ENCODE measurements at regions not wholly inside any gene's neighbourhood (a gene's known extent, or its start where the extent isn't known, plus 50 kb on each side); places are given as distances from the start of the nearest gene placed in this dataset.

- DNase-seq, result no peak
Observed at GRCh38 chr13:97639236-97639635, 205.3 kb downstream of the RAP2A start.

- no peak for DNase-seq
Observed at GRCh38 chr13:97640268-97640667, 206.3 kb downstream of the RAP2A start.

GRCh38 chr13:97648171-97648880 is 214.4 kb downstream of the RAP2A start:
- no peak for DNase-seq

GRCh38 chr13:97648881-97649224 is 214.9 kb downstream of the RAP2A start:
- DNase-seq, result no peak

- no peak for DNase-seq
Observed at GRCh38 chr13:97653443-97654140, 219.6 kb downstream of the RAP2A start.

- no peak for DNase-seq
Observed at GRCh38 chr13:97654236-97654635, 220.3 kb downstream of the RAP2A start.

- DNase-seq, result no peak
Observed at GRCh38 chr13:97658556-97658955, 224.6 kb downstream of the RAP2A start.

- no peak for DNase-seq
Observed at GRCh38 chr13:97659602-97660001, 225.6 kb downstream of the RAP2A start.

- DNase-seq, result no peak
Observed at GRCh38 chr13:97660594-97661260, 226.8 kb downstream of the RAP2A start.

- DNase-seq, result no peak
Observed at GRCh38 chr13:97686594-97686993, 252.6 kb downstream of the RAP2A start.

GRCh38 chr13:97692628-97693027 is 258.7 kb downstream of the RAP2A start:
- DNase-seq, result no peak

GRCh38 chr13:97695684-97696083 is 257.8 kb upstream of the IPO5 start:
- DNase-seq, result no peak

- no peak for DNase-seq
Observed at GRCh38 chr13:97696921-97697320, 256.6 kb upstream of the IPO5 start.

GRCh38 chr13:97700306-97700848 is 253.1 kb upstream of the IPO5 start:
- no peak for DNase-seq

GRCh38 chr13:97702614-97703013 is 250.9 kb upstream of the IPO5 start:
- DNase-seq, result no peak

GRCh38 chr13:97710797-97711196 is 242.7 kb upstream of the IPO5 start:
- DNase-seq, result no peak

- no peak for DNase-seq
Observed at GRCh38 chr13:97712770-97713169, 240.7 kb upstream of the IPO5 start.

GRCh38 chr13:97715763-97716162 is 237.7 kb upstream of the IPO5 start:
- DNase-seq, result no peak

GRCh38 chr13:97716746-97717145 is 236.7 kb upstream of the IPO5 start:
- DNase-seq, result no peak

GRCh38 chr13:97719736-97720135 is 233.7 kb upstream of the IPO5 start:
- no peak for DNase-seq

GRCh38 chr13:97720896-97721295 is 232.6 kb upstream of the IPO5 start:
- DNase-seq, result no peak

GRCh38 chr13:97723655-97724054 is 229.8 kb upstream of the IPO5 start:
- no peak for DNase-seq

GRCh38 chr13:97724450-97724849 is 229.0 kb upstream of the IPO5 start:
- no peak for DNase-seq

Data from NCI-H510A (cell line).